Stimulated activated CD8-positive, alpha-beta memory T cell treated with anti-CD3 and anti-CD28 coated beads, Interleukin-15, amount 100 ng/mL, for 48 hours (primary cell): ENCODE measurements at regions not wholly inside any gene's neighbourhood (a gene's known extent, or its start where the extent isn't known, plus 50 kb on each side); places are given as distances from the start of the nearest gene placed in this dataset.
"Not testable (repeated sequence)": the region's sequence is repeated elsewhere in the genome, so short reads cannot be mapped to it uniquely, and the experiment has no call there.

ENCODE experiments used
- DNase-seq, 2 donors: peaks; one replicate each; pipeline ENCODE4 v3.0.0-alpha.2; 2020; ENCODE audit warnings: low read depth in 2 of 2

- no peak for DNase-seq
Observed at GRCh38 chr4:43435291-43435690, 542.8 kb downstream of the GRXCR1 start.

GRCh38 chr4:43452948-43453347, 560.4 kb downstream of the GRXCR1 start:
- DNase-seq: no peak

GRCh38 chr4:43456383-43456782, 563.9 kb downstream of the GRXCR1 start:
- DNase-seq: no peak

- no peak for DNase-seq
Observed at GRCh38 chr4:43457866-43458265, 565.4 kb downstream of the GRXCR1 start.

GRCh38 chr4:43458293-43458692, 565.8 kb downstream of the GRXCR1 start:
- no peak for DNase-seq

GRCh38 chr4:43471950-43472349, 579.4 kb downstream of the GRXCR1 start:
- no peak for DNase-seq

GRCh38 chr4:43481526-43481925, 589.0 kb downstream of the GRXCR1 start:
- DNase-seq: no peak

- DNase-seq: no peak
Observed at GRCh38 chr4:43485196-43485595, 592.7 kb downstream of the GRXCR1 start.

GRCh38 chr4:43496188-43496587, 603.7 kb downstream of the GRXCR1 start:
- no peak for DNase-seq

GRCh38 chr4:43496602-43497001, 604.1 kb downstream of the GRXCR1 start:
- DNase-seq: no peak

- DNase-seq: not testable (repeated sequence)
Observed at GRCh38 chr4:43505823-43506222, 613.3 kb downstream of the GRXCR1 start.

GRCh38 chr4:43512253-43512652, 619.7 kb downstream of the GRXCR1 start:
- no peak for DNase-seq

- no peak for DNase-seq
Observed at GRCh38 chr4:43525646-43526045, 633.1 kb downstream of the GRXCR1 start.

- no peak for DNase-seq
Observed at GRCh38 chr4:43547561-43547960, 655.0 kb downstream of the GRXCR1 start.

GRCh38 chr4:43550981-43551627, 658.6 kb downstream of the GRXCR1 start:
- no peak for DNase-seq

- no peak for DNase-seq
Observed at GRCh38 chr4:43556262-43556661, 663.7 kb downstream of the GRXCR1 start.

GRCh38 chr4:43560047-43560446, 667.5 kb downstream of the GRXCR1 start:
- no peak for DNase-seq

GRCh38 chr4:43564107-43564506, 671.6 kb downstream of the GRXCR1 start:
- DNase-seq: no peak

GRCh38 chr4:43564591-43564990, 672.1 kb downstream of the GRXCR1 start:
- DNase-seq: no peak

GRCh38 chr4:43567644-43568043, 675.1 kb downstream of the GRXCR1 start:
- no peak for DNase-seq

- DNase-seq: no peak
Observed at GRCh38 chr4:43586813-43587212, 694.3 kb downstream of the GRXCR1 start.

- DNase-seq: no peak
Observed at GRCh38 chr4:43587758-43588157, 695.2 kb downstream of the GRXCR1 start.

GRCh38 chr4:43607400-43607799, 714.9 kb downstream of the GRXCR1 start:
- no peak for DNase-seq

- DNase-seq: no peak
Observed at GRCh38 chr4:43607827-43608461, 715.4 kb downstream of the GRXCR1 start.
